Upper lobe of left lung (tissue), 4 donors: ENCODE measurements at regions not wholly inside any gene's neighbourhood (a gene's known extent, or its start where the extent isn't known, plus 50 kb on each side); places are given as distances from the start of the nearest gene placed in this dataset.

Experiments used
- POLR2AphosphoS5 ChIP-seq, 2 donors: sonication (generic); formaldehyde crosslinking; IDR thresholded peaks; one replicate each; pipeline ENCODE4 v1.5.1; 2017; ENCODE audit warnings: antibody characterized with exemption in 2 of 2
- TF ChIP-seq, protein P1 (sequence below), 6 experiments: fragments of 450-650 bp in 4 of 6; fragments of 200-600 bp in 2 of 6; sonication (generic) in 2 of 6; IDR thresholded peaks; one replicate each; pipeline ENCODE4 v1.5.1; 2016 to 2019; ENCODE audit warnings: antibody characterized with exemption in 6 of 6

DNA sequence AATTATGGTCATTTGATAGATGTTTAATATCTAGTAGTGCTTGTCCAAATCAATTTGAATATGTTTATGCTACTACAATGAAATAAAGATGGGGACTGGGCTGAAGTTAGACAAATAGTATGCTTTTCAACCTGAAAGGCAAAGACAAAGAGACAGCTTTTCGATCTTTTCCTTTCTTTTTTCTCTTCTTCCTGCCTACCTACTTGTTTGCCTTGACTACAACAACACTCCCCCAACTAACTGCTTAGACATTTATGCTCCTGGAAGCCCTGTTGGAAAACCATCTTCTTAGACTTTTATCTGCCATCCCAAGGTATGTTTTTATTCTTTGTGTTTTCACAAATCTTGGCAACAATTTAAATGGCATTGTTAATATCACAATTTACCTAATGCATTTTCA is 374.4 kb upstream of the DDI1 start:
- TF ChIP-seq, protein P1, sequence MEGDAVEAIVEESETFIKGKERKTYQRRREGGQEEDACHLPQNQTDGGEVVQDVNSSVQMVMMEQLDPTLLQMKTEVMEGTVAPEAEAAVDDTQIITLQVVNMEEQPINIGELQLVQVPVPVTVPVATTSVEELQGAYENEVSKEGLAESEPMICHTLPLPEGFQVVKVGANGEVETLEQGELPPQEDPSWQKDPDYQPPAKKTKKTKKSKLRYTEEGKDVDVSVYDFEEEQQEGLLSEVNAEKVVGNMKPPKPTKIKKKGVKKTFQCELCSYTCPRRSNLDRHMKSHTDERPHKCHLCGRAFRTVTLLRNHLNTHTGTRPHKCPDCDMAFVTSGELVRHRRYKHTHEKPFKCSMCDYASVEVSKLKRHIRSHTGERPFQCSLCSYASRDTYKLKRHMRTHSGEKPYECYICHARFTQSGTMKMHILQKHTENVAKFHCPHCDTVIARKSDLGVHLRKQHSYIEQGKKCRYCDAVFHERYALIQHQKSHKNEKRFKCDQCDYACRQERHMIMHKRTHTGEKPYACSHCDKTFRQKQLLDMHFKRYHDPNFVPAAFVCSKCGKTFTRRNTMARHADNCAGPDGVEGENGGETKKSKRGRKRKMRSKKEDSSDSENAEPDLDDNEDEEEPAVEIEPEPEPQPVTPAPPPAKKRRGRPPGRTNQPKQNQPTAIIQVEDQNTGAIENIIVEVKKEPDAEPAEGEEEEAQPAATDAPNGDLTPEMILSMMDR (IDR thresholded peaks at IDR 0.05), result no peak
- TF ChIP-seq POLR2AphosphoS5 (IDR thresholded peaks at IDR 0.05), result no peak
